ENCODE measurements at regions not wholly inside any gene's neighbourhood (a gene's known extent, or its start where the extent isn't known, plus 50 kb on each side); places are given as distances from the start of the nearest gene placed in this dataset.
A peak's percentile ranks its signal among the peaks of the same experiment; 100 is the strongest.
"Not testable (repeated sequence)": the region's sequence is repeated elsewhere in the genome, so short reads cannot be mapped to it uniquely, and the experiment has no call there.

GRCh38 chrX:138875472-138875871 is 164.0 kb upstream of the FGF13 start:
- no peak overlapping the region for H3K4me2 ChIP-seq
- no peak for TF ChIP-seq EZH2phosphoT487 (IDR thresholded peaks at IDR 0.05)
- H3K9me3 ChIP-seq (ENCODE audit: low read depth): no peaks in the 10 kb centered on the region
- no peaks in the 10 kb centered on the region for H3K79me2 ChIP-seq (ENCODE audit: low read depth)
- H3K27ac ChIP-seq: no peak overlapping the region
- peaks cover 5% of the 10 kb centered on the region for H3K4me1 ChIP-seq
- H3K27ac Mint-ChIP-seq: no peak overlapping the region
- peaks cover 11% of the 10 kb centered on the region for H3F3A ChIP-seq (ENCODE audit: low read depth)
- no peak overlapping the region for H3K4me3 Mint-ChIP-seq
- no peak overlapping the region for H3K4me3 ChIP-seq
- H3K36me3 Mint-ChIP-seq: peaks cover 5% of the 10 kb centered on the region
- peaks cover 19% of the 10 kb centered on the region for H3K4me1 Mint-ChIP-seq
- no peaks in the 10 kb centered on the region for H3K36me3 ChIP-seq
- no peaks in the 10 kb centered on the region for H3K27me3 Mint-ChIP-seq (ENCODE audit: insufficient read depth, low read depth)
- H3K9ac ChIP-seq: no peak overlapping the region
- no peak overlapping the region for H2AFZ ChIP-seq (replicated peaks)
- H3K27me3 ChIP-seq: no peaks in the 10 kb centered on the region
- DNase-seq (ENCODE audit: low spot score): no peak
- peaks cover 10% of the 10 kb centered on the region for H3K9me3 Mint-ChIP-seq
- no peaks in the 10 kb centered on the region for H4K20me1 ChIP-seq (ENCODE audit: low read depth)

DNA sequence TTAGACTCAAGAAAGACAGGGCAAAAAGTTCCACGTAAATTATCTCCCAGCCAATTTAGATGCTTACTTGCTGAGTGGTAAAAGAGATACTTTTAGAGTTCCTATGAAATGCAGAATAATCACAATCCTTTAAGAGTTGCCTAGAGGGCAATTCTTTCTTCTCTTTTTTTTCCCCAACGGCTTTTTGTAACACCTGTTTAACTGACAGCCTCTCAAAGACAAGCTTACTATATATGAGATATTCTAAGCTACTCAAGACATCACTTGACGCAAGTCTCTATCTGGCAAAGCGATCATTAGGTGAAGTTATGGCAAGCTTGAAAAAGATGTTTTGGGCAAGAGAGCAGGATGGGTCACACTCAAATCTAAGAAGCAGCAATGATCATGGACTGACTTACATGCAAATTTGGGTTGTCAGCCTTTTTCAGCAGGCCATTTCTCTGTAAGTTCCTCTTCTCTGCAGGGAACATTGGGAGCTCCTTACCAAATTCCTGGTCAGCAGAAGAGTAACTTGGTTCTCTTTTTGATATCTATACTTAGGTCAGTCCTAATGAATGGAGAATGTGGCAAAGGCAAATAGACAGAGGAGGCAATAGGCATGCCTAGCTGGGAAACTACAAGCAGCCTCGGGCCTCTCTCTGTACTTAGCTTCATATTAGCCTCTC is 162.9 kb upstream of the FGF13 start:
- Histone ChIP-seq H3K9me3 (ENCODE audit: low read depth) (no peaks in the 10 kb centered on the region), H3K4me2 (no peak overlapping the region), H3K27ac (no peak overlapping the region), H2AFZ (replicated peaks) (no peak overlapping the region), H3K27me3 (no peaks in the 10 kb centered on the region), H3K36me3 (no peaks in the 10 kb centered on the region), H3F3A (ENCODE audit: low read depth) (peaks cover 11% of the 10 kb centered on the region), H3K79me2 (ENCODE audit: low read depth) (no peaks in the 10 kb centered on the region), H3K9ac (no peak overlapping the region), H3K4me3 (no peak overlapping the region), H4K20me1 (ENCODE audit: low read depth) (no peaks in the 10 kb centered on the region), H3K4me1 (peaks cover 5% of the 10 kb centered on the region)
- TF ChIP-seq CTCF (IDR thresholded peaks at IDR 0.05) (no peak), EZH2 (IDR thresholded peaks at IDR 0.05) (no peak), EZH2phosphoT487 (IDR thresholded peaks at IDR 0.05) (no peak)
- peaks cover 5% of the 10 kb centered on the region for H3K36me3 Mint-ChIP-seq
- no peak for DNase-seq (ENCODE audit: low spot score)
- peaks cover 19% of the 10 kb centered on the region for H3K4me1 Mint-ChIP-seq
- peaks cover 10% of the 10 kb centered on the region for H3K9me3 Mint-ChIP-seq
- no peak overlapping the region for H3K4me3 Mint-ChIP-seq
- no peaks in the 10 kb centered on the region for H3K27me3 Mint-ChIP-seq (ENCODE audit: insufficient read depth, low read depth)
- no peak overlapping the region for H3K27ac Mint-ChIP-seq

DNA sequence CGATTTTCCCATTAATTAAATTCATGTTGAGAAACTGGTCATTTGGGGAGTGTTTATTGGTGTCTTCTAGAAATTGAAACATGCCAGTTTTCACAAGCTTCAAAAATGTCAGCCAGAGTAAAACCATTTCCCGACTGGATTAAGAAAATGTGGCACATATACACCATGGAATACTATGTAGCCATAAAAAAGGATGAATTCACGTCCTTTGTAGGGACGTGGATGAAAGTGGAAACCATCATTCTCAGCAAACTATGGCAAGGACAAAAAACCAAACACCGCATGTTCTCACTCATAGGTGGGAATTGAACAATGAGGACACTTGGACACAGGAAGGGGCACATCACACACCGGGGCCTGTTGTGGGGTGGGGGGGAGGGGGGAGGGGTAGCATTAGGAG is 162.1 kb upstream of the FGF13 start:
- H2AFZ ChIP-seq (replicated peaks); H3K27ac Mint-ChIP-seq; H3K4me1 ChIP-seq; DNase-seq (ENCODE audit: low spot score); H3K4me3 ChIP-seq; H3K79me2 ChIP-seq (ENCODE audit: low read depth); H3K4me2 ChIP-seq; H3K27ac ChIP-seq; H3K36me3 Mint-ChIP-seq; H3K9me3 Mint-ChIP-seq; H3K4me3 Mint-ChIP-seq; H3K27me3 ChIP-seq; H3K27me3 Mint-ChIP-seq (ENCODE audit: insufficient read depth, low read depth); H3K9ac ChIP-seq; H3K36me3 ChIP-seq; H4K20me1 ChIP-seq (ENCODE audit: low read depth); H3K9me3 ChIP-seq (ENCODE audit: low read depth): not testable (repeated sequence)
- H3K4me1 Mint-ChIP-seq: peaks cover 19% of the 10 kb centered on the region
- H3F3A ChIP-seq (ENCODE audit: low read depth): peaks cover 11% of the 10 kb centered on the region

DNA sequence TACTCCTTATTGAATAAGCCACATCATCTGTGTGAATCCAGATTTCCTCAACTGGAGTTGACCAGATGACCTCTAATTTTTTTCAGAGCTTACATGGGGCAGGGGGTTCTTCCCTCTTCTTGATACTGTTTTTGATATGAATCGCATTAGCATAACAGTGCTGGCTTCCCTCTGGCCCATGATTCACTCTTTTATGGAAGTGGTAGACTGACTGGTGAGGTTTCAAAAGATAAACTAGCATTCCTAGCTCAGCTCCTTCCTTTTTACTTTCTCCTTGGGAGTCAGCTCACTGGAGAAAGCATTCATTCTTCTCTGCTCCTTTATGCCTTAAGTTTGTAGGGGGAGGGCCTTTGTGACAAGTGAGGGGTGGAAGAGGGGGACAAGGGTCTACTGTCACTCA is 161.0 kb upstream of the FGF13 start:
- Mint-ChIP-seq H3K4me1 (peaks cover 19% of the 10 kb centered on the region), H3K27ac (peak overlapping the region; percentile 65), H3K4me3 (no peak overlapping the region), H3K36me3 (no peaks in the 10 kb centered on the region), H3K27me3 (ENCODE audit: insufficient read depth, low read depth) (no peaks in the 10 kb centered on the region), H3K9me3 (peaks cover 5% of the 10 kb centered on the region)
- Histone ChIP-seq H3K27me3 (no peaks in the 10 kb centered on the region), H2AFZ (replicated peaks) (no peak overlapping the region), H3K36me3 (no peaks in the 10 kb centered on the region), H3K4me2 (no peak overlapping the region), H3K27ac (peak overlapping the region; percentile 58), H3F3A (ENCODE audit: low read depth) (peaks cover 11% of the 10 kb centered on the region), H4K20me1 (ENCODE audit: low read depth) (no peaks in the 10 kb centered on the region), H3K4me1 (peaks cover 5% of the 10 kb centered on the region), H3K79me2 (ENCODE audit: low read depth) (no peaks in the 10 kb centered on the region), H3K4me3 (no peak overlapping the region), H3K9ac (no peak overlapping the region), H3K9me3 (ENCODE audit: low read depth) (no peaks in the 10 kb centered on the region)
- peak; percentile 28 for DNase-seq (ENCODE audit: low spot score)
- TF ChIP-seq CTCF (IDR thresholded peaks at IDR 0.05): no peak
